Panc1 (cell line): ENCODE measurements at regions not wholly inside any gene's neighbourhood (a gene's known extent, or its start where the extent isn't known, plus 50 kb on each side); places are given as distances from the start of the nearest gene placed in this dataset.

Source experiments
- POLR2AphosphoS5 ChIP-seq: IDR thresholded peaks from 2 replicates; pipeline ENCODE4 v1.6.1; 2012; ENCODE audit warnings: mild to moderate bottlenecking, low read depth, low read length, moderate library complexity
- TF ChIP-seq, protein P1 (sequence below): fragments of 450-650 bp; IDR thresholded peaks from 2 replicates; pipeline ENCODE4 v1.5.1; 2017; ENCODE audit warnings: mild to moderate bottlenecking
- TF ChIP-seq, protein P2 (sequence below), 2 experiments: IDR thresholded peaks; 2 replicates each; pipeline ENCODE4 v1.6.1; 2011 to 2012; ENCODE audit warnings: low read depth in 2 of 2, control low read depth in 1 of 2, low read length in 1 of 2, mild to moderate bottlenecking in 1 of 2, moderate library complexity in 1 of 2; ENCODE audit not compliant: insufficient read depth in 1 of 2

DNA sequence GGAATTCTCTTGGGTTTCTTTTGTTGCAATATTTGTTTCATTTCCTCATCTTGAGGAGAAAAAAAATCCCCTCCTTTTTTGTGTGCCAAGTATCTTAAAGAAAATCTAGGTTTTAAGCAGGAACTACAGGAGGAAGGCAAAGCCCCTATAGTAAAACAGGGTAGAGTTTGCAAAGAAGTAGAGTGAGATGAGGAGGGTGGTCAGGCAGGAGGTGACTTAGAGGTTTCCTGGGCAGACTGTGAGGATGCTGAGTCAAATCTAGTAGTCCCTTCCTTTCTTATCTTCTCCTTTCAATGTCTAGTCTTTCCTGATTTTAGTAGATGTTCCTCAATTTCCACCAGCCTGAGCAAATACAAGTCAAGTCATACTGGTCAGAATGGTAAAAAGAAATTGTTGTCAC lies 222.5 kb downstream of the PMAIP1 start:
- TF ChIP-seq POLR2AphosphoS5, result no peak
- TF ChIP-seq, protein P1, sequence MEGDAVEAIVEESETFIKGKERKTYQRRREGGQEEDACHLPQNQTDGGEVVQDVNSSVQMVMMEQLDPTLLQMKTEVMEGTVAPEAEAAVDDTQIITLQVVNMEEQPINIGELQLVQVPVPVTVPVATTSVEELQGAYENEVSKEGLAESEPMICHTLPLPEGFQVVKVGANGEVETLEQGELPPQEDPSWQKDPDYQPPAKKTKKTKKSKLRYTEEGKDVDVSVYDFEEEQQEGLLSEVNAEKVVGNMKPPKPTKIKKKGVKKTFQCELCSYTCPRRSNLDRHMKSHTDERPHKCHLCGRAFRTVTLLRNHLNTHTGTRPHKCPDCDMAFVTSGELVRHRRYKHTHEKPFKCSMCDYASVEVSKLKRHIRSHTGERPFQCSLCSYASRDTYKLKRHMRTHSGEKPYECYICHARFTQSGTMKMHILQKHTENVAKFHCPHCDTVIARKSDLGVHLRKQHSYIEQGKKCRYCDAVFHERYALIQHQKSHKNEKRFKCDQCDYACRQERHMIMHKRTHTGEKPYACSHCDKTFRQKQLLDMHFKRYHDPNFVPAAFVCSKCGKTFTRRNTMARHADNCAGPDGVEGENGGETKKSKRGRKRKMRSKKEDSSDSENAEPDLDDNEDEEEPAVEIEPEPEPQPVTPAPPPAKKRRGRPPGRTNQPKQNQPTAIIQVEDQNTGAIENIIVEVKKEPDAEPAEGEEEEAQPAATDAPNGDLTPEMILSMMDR, result no peak
- TF ChIP-seq, protein P2, sequence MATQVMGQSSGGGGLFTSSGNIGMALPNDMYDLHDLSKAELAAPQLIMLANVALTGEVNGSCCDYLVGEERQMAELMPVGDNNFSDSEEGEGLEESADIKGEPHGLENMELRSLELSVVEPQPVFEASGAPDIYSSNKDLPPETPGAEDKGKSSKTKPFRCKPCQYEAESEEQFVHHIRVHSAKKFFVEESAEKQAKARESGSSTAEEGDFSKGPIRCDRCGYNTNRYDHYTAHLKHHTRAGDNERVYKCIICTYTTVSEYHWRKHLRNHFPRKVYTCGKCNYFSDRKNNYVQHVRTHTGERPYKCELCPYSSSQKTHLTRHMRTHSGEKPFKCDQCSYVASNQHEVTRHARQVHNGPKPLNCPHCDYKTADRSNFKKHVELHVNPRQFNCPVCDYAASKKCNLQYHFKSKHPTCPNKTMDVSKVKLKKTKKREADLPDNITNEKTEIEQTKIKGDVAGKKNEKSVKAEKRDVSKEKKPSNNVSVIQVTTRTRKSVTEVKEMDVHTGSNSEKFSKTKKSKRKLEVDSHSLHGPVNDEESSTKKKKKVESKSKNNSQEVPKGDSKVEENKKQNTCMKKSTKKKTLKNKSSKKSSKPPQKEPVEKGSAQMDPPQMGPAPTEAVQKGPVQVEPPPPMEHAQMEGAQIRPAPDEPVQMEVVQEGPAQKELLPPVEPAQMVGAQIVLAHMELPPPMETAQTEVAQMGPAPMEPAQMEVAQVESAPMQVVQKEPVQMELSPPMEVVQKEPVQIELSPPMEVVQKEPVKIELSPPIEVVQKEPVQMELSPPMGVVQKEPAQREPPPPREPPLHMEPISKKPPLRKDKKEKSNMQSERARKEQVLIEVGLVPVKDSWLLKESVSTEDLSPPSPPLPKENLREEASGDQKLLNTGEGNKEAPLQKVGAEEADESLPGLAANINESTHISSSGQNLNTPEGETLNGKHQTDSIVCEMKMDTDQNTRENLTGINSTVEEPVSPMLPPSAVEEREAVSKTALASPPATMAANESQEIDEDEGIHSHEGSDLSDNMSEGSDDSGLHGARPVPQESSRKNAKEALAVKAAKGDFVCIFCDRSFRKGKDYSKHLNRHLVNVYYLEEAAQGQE (IDR thresholded peaks at IDR 0.05; ENCODE audit: insufficient read depth in 1 of 2, low read depth in 2 of 2, low read length in 1 of 2), result no peak
